ENCODE measurements at regions not wholly inside any gene's neighbourhood (a gene's known extent, or its start where the extent isn't known, plus 50 kb on each side); places are given as distances from the start of the nearest gene placed in this dataset.

DNA sequence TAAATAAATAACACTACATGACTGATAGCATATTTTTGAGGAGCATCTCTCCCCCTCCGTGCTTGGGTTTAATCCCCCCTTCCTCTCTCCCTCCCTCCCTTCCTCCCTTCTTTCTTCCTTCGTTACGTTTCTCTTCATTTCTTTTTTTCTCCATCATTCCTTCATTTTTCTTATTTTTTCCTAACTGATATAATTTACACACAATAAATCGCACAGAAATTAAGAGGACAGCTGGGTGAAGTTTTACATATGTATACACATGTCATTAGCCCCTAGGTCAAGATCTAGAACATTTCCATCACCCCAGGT, 51.4 kb upstream of the EZR start:
- H3K27me3 ChIP-seq (ENCODE audit: insufficient read depth, low read length, poor library complexity, severe bottlenecking), result no peaks in the 10 kb centered on the region
- no peaks in the 10 kb centered on the region for H3K9me2 ChIP-seq (replicated peaks; ENCODE audit: low read depth, low read length)
- no peaks in the 10 kb centered on the region for H3K4me1 ChIP-seq (ENCODE audit: insufficient read depth, low read length, poor library complexity, severe bottlenecking)
- no peaks in the 10 kb centered on the region for H3K9me3 ChIP-seq (ENCODE audit: insufficient read depth, low read depth, low read length)
- H3K79me2 ChIP-seq (ENCODE audit: insufficient read depth, low read length), result no peaks in the 10 kb centered on the region
- TF ChIP-seq EZH2phosphoT487 (IDR thresholded peaks at IDR 0.05; ENCODE audit: borderline replicate concordance), result no peak
- H3K4me2 ChIP-seq (ENCODE audit: low read depth, low read length, poor library complexity, severe bottlenecking), result no peak overlapping the region
- no peak overlapping the region for H2AFZ ChIP-seq (ENCODE audit: low read length)
- no peak overlapping the region for H3K4me3 ChIP-seq (ENCODE audit: low read length, poor library complexity, severe bottlenecking)
- H3K9ac ChIP-seq (ENCODE audit: low read depth, low read length, poor library complexity, severe bottlenecking), result no peak overlapping the region
- H4K20me1 ChIP-seq (ENCODE audit: insufficient read depth, low read length, poor library complexity, severe bottlenecking), result no peaks in the 10 kb centered on the region
- no peaks in the 10 kb centered on the region for H3F3A ChIP-seq (ENCODE audit: low read depth)
- no peaks in the 10 kb centered on the region for H3K36me3 ChIP-seq (ENCODE audit: insufficient read depth, low read length)

DNA sequence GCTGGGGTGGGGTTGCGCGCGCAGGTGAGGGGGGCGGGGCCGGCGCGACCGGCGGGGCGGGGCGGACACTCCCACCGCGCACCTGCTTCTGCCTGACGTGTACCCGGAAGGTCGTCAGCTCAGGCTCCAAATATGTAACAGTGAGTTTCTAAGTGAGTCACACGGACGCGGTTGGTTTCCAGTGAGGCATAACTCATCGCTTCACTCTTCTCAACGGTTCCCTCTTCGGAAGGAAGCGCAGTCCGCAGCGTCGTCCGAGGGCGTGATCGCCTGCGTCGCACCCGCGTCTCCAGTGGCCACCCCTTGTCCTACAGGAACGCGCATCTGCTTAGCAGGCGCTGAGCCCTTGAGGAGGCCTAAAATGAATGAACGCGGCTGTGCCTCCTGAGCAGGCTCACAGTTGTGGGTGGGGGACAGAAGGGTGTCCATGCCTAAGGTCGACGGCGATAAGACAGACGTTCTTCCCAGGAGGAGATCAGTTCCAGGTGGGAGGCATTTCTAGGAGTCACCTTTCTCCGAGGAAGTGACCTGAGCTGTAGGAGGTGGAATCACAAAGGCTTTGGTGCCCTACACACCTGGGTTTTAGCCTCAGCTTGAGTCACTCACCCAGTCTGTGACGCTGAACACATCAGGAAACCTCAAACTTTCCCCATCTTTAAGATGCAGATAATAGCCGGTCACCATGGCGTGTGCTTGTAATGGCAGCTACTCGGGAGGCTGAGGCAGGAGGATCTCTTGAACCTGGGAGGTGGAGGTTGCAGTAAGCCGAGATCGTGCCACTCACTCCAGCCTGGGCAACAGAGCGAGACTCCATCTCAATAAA, 50.9 kb upstream of the EZR start:
- Histone ChIP-seq H3K79me2 (ENCODE audit: insufficient read depth, low read length) (no peaks in the 10 kb centered on the region), H3K9me2 (replicated peaks; ENCODE audit: low read depth, low read length) (no peaks in the 10 kb centered on the region), H3F3A (ENCODE audit: low read depth) (no peaks in the 10 kb centered on the region), H3K27me3 (ENCODE audit: insufficient read depth, low read length, poor library complexity, severe bottlenecking) (no peaks in the 10 kb centered on the region), H4K20me1 (ENCODE audit: insufficient read depth, low read length, poor library complexity, severe bottlenecking) (no peaks in the 10 kb centered on the region), H3K9ac (ENCODE audit: low read depth, low read length, poor library complexity, severe bottlenecking) (no peak overlapping the region), H3K4me1 (ENCODE audit: insufficient read depth, low read length, poor library complexity, severe bottlenecking) (no peaks in the 10 kb centered on the region), H3K4me2 (ENCODE audit: low read depth, low read length, poor library complexity, severe bottlenecking) (no peak overlapping the region), H3K9me3 (ENCODE audit: insufficient read depth, low read depth, low read length) (no peaks in the 10 kb centered on the region), H3K4me3 (ENCODE audit: low read length, poor library complexity, severe bottlenecking) (no peak overlapping the region), H3K36me3 (ENCODE audit: insufficient read depth, low read length) (no peaks in the 10 kb centered on the region), H2AFZ (ENCODE audit: low read length) (no peak overlapping the region)
- TF ChIP-seq, protein P1, sequence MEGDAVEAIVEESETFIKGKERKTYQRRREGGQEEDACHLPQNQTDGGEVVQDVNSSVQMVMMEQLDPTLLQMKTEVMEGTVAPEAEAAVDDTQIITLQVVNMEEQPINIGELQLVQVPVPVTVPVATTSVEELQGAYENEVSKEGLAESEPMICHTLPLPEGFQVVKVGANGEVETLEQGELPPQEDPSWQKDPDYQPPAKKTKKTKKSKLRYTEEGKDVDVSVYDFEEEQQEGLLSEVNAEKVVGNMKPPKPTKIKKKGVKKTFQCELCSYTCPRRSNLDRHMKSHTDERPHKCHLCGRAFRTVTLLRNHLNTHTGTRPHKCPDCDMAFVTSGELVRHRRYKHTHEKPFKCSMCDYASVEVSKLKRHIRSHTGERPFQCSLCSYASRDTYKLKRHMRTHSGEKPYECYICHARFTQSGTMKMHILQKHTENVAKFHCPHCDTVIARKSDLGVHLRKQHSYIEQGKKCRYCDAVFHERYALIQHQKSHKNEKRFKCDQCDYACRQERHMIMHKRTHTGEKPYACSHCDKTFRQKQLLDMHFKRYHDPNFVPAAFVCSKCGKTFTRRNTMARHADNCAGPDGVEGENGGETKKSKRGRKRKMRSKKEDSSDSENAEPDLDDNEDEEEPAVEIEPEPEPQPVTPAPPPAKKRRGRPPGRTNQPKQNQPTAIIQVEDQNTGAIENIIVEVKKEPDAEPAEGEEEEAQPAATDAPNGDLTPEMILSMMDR (conservative IDR thresholded peaks at IDR 0.05; ENCODE audit: low read length), result no peak
- TF ChIP-seq EZH2phosphoT487 (IDR thresholded peaks at IDR 0.05; ENCODE audit: borderline replicate concordance), result no peak

DNA sequence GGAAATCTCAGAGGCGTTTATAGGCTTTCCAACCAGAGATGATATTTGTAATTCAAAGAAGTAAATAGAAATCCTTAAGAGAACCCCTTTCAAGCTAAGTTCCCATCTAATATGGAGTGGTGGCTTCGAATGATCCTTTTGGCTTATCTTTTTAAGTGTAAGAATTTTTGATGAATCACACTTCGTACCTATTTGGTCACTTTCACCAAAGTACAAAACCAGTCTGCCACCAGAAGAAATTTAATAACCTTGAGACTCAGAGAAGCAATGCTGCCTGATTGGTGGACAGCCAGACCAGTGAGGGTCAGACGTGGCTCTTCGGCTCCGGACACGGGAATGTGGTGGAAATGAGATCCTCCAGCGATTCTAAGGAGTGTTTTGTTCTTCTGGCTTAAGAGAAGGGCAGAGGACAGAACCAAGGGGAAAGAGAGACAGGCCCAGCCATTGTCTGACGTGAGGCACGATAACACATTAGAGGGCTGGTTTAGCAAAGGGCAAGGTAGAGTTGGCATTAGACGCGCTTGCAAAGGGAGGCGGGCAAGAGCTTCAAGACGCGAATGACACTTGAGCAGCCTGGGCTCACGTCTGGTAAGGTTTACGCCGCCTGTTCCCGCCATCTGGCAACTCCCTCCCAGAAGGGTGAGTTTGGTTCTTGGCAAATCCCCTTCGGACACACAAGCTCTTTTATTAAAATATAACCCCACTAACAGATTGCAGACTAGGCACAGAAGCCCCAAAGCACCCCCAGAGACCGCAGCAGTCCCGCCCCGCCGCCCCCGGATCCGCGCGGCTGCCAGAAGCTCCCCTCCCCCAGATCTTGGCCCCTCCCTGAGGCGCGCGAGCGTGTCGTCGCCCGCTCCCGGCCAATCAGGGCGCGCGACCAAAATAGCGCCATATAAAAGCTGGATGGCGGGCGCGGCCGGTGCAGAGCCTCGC, 50.0 kb upstream of the EZR start:
- Histone ChIP-seq H3K4me1 (ENCODE audit: insufficient read depth, low read length, poor library complexity, severe bottlenecking) (no peaks in the 10 kb centered on the region), H3K9ac (ENCODE audit: low read depth, low read length, poor library complexity, severe bottlenecking) (no peak overlapping the region), H2AFZ (ENCODE audit: low read length) (no peak overlapping the region), H3K4me3 (ENCODE audit: low read length, poor library complexity, severe bottlenecking) (no peak overlapping the region), H3F3A (ENCODE audit: low read depth) (no peaks in the 10 kb centered on the region), H3K79me2 (ENCODE audit: insufficient read depth, low read length) (no peaks in the 10 kb centered on the region), H3K27me3 (ENCODE audit: insufficient read depth, low read length, poor library complexity, severe bottlenecking) (no peaks in the 10 kb centered on the region), H3K9me3 (ENCODE audit: insufficient read depth, low read depth, low read length) (no peaks in the 10 kb centered on the region), H3K36me3 (ENCODE audit: insufficient read depth, low read length) (no peaks in the 10 kb centered on the region), H3K9me2 (replicated peaks; ENCODE audit: low read depth, low read length) (no peaks in the 10 kb centered on the region), H4K20me1 (ENCODE audit: insufficient read depth, low read length, poor library complexity, severe bottlenecking) (no peaks in the 10 kb centered on the region), H3K4me2 (ENCODE audit: low read depth, low read length, poor library complexity, severe bottlenecking) (no peak overlapping the region)
- no peak for TF ChIP-seq EZH2phosphoT487 (IDR thresholded peaks at IDR 0.05; ENCODE audit: borderline replicate concordance)
- TF ChIP-seq, protein P1 (conservative IDR thresholded peaks at IDR 0.05; ENCODE audit: low read length), result no peak
